Fibroblast of villous mesenchyme (primary cell): ENCODE measurements at regions not wholly inside any gene's neighbourhood (a gene's known extent, or its start where the extent isn't known, plus 50 kb on each side); places are given as distances from the start of the nearest gene placed in this dataset.

ENCODE experiments used
- DNase-seq: peaks from one replicate; pipeline ENCODE4 v3.0.0-alpha.2; 2010; ENCODE audit warnings: low read depth
- H3K4me3 ChIP-seq: 2 replicates; pipeline ENCODE4 v1.5.1; 2011; ENCODE audit warnings: low read depth, mild to moderate bottlenecking, low read length
- CTCF ChIP-seq: IDR thresholded peaks from 2 replicates; pipeline ENCODE4 v1.5.1; 2012; ENCODE audit warnings: low read depth, mild to moderate bottlenecking, low read length; ENCODE audit not compliant: insufficient read depth

GRCh38 chr9:14529629-14530028, 163.6 kb downstream of the ZDHHC21 start:
- DNase-seq = no peak
- TF ChIP-seq CTCF = no peak
- H3K4me3 ChIP-seq = no peak overlapping the region

GRCh38 chr9:14529054-14529453, 164.2 kb downstream of the ZDHHC21 start:
- no peak for TF ChIP-seq CTCF
- DNase-seq = peak; percentile 18
- no peak overlapping the region for H3K4me3 ChIP-seq

GRCh38 chr9:14526504-14526903, 166.7 kb downstream of the ZDHHC21 start:
- TF ChIP-seq CTCF = no peak
- DNase-seq = no peak
- no peak overlapping the region for H3K4me3 ChIP-seq

- no peak overlapping the region for H3K4me3 ChIP-seq
- no peak for TF ChIP-seq CTCF
- DNase-seq = no peak
Observed at GRCh38 chr9:14525856-14526255, 167.4 kb downstream of the ZDHHC21 start.

GRCh38 chr9:14524873-14525515, 168.2 kb downstream of the ZDHHC21 start:
- TF ChIP-seq CTCF = no peak
- no peak overlapping the region for H3K4me3 ChIP-seq
- DNase-seq = no peak

GRCh38 chr9:14523545-14523944, 169.7 kb downstream of the ZDHHC21 start:
- DNase-seq = no peak
- no peak overlapping the region for H3K4me3 ChIP-seq
- no peak for TF ChIP-seq CTCF
